ENCODE measurements at regions not wholly inside any gene's neighbourhood (a gene's known extent, or its start where the extent isn't known, plus 50 kb on each side); places are given as distances from the start of the nearest gene placed in this dataset.

GRCh38 chr14:86539361-86540070 is 1009.6 kb downstream of the FLRT2 start:
- Mint-ChIP-seq H3K9me3 (no peaks in the 10 kb centered on the region), H3K36me3 (ENCODE audit: low read depth) (no peaks in the 10 kb centered on the region), H3K27me3 (ENCODE audit: insufficient read depth, low read depth, poor library complexity) (no peaks in the 10 kb centered on the region), H3K4me1 (no peaks in the 10 kb centered on the region), H3K27ac (no peak overlapping the region; the same call in 1 of the 2 replicates), H3K4me3 (no peak overlapping the region)
- H3F3A ChIP-seq (replicated peaks; ENCODE audit: low read depth), result no peaks in the 10 kb centered on the region
- H3K79me2 ChIP-seq (replicated peaks; ENCODE audit: insufficient read depth), result no peaks in the 10 kb centered on the region
- H4K20me1 ChIP-seq (replicated peaks; ENCODE audit: insufficient read depth), result no peaks in the 10 kb centered on the region
- no peak overlapping the region for H3K4me2 ChIP-seq
- H2AFZ ChIP-seq, result no peak overlapping the region
- TF ChIP-seq NANOG (IDR thresholded peaks at IDR 0.05; ENCODE audit: borderline replicate concordance) (no peak), REST (IDR thresholded peaks at IDR 0.05; ENCODE audit: unreplicated experiment) (no peak), ETS1 (IDR thresholded peaks at IDR 0.05) (no peak), STAT1 (IDR thresholded peaks at IDR 0.05; ENCODE audit: unreplicated experiment) (no peak), JUNB (IDR thresholded peaks at IDR 0.05; ENCODE audit: unreplicated experiment) (no peak), ZNF331 (CRISPR knock-in tag; IDR thresholded peaks at IDR 0.05; ENCODE audit: low read depth) (no peak), POLR2AphosphoS5 (IDR thresholded peaks at IDR 0.05; ENCODE audit: low read depth) (no peak), EZH2phosphoT487 (IDR thresholded peaks at IDR 0.05; ENCODE audit: unreplicated experiment) (no peak), ZNF114 (CRISPR knock-in tag; IDR thresholded peaks at IDR 0.05) (no peak), EZH2 (IDR thresholded peaks at IDR 0.05; ENCODE audit: low read depth, unreplicated experiment) (no peak), ZNF462 (CRISPR knock-in tag; IDR thresholded peaks at IDR 0.05) (no peak), CTCF (conservative IDR thresholded peaks at IDR 0.05; ENCODE audit: low read depth in 2 of 2) (no peak), CREB1 (CRISPR knock-in tag; IDR thresholded peaks at IDR 0.05; ENCODE audit: low read depth) (no peak)
- no peak for DNase-seq (ENCODE audit: low spot score)
- H3K4me3 ChIP-seq, result no peak overlapping the region
- no peak for ATAC-seq
- no peaks in the 10 kb centered on the region for H3K4me1 ChIP-seq (ENCODE audit: insufficient read depth)
- no peaks in the 10 kb centered on the region for H3K27me3 ChIP-seq (ENCODE audit: insufficient read depth)
- H3K27ac ChIP-seq (ENCODE audit: low read depth), result no peak overlapping the region
- no peaks in the 10 kb centered on the region for H3K36me3 ChIP-seq (ENCODE audit: insufficient read depth)
- H3K9me2 ChIP-seq (ENCODE audit: insufficient read depth), result no peaks in the 10 kb centered on the region; the same call in 1 of the 2 replicates

Data from GM23338 (cell line).